Natural killer cell treated with Interleukin-12 subunit alpha and Interleukin-12 subunit beta and Interleukin-15 and Interleukin-18, amount 100 ng/mL, for 72 hours (primary cell): ENCODE measurements at regions not wholly inside any gene's neighbourhood (a gene's known extent, or its start where the extent isn't known, plus 50 kb on each side); places are given as distances from the start of the nearest gene placed in this dataset.
"Not testable (repeated sequence)": the region's sequence is repeated elsewhere in the genome, so short reads cannot be mapped to it uniquely, and the experiment has no call there.

ENCODE experiments used
- ATAC-seq, 2 donors: fragments of 150-1000 bp; cut with Tn5 transposase in 1 of 2; sonication (Bioruptor Pico), chemical (Tn5 transposase) in 1 of 2; 2 replicates each; pipeline ENCODE4 v1.10.0; 2021
- DNase-seq: peaks from one replicate; pipeline ENCODE4 v3.0.0; 2022; ENCODE audit warnings: low spot score
- H3K27ac Mint-ChIP-seq, 2 donors: 1 replicate in 1 of 2; 2 replicates in 1 of 2; pipeline ENCODE4 v1.8.0; 2022; ENCODE audit warnings: mixed read lengths in 2 of 2, mild to moderate bottlenecking in 1 of 2, moderate library complexity in 1 of 2
- H3K27me3 Mint-ChIP-seq, 2 donors: 1 replicate in 1 of 2; 2 replicates in 1 of 2; pipeline ENCODE4 v1.8.0; 2022; ENCODE audit warnings: mixed read lengths in 2 of 2
- H3K36me3 Mint-ChIP-seq: one replicate; pipeline ENCODE4 v1.8.0; 2022; ENCODE audit warnings: mixed read lengths
- H3K4me1 Mint-ChIP-seq, 2 donors: 1 replicate in 1 of 2; 2 replicates in 1 of 2; pipeline ENCODE4 v1.8.0; 2022; ENCODE audit warnings: low read depth in 2 of 2, mixed read lengths in 2 of 2, mild to moderate bottlenecking in 1 of 2
- H3K4me3 Mint-ChIP-seq: one replicate; pipeline ENCODE4 v1.8.0; 2022; ENCODE audit warnings: mixed read lengths
- H3K9me3 Mint-ChIP-seq: 2 replicates; pipeline ENCODE4 v1.8.0; 2022; ENCODE audit warnings: mixed read lengths

DNA sequence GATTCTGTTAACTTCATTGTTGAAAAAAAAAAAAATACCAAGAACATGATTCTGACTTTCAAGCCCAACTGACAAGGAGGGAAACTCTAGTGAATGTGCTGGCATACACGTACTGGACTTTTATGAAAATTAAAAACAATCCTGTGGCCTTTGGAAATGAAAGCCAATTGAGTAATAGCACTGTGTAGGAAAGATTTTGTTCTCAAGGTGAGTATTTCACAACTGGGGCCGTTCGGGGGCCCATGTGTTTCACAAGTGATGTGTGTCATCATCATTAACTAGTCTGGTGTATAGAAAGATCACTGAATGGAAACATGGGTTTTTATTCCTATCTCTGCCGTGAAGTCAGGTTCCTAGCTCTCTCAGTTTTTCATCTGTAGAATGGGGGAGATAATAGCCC, 605.0 kb upstream of the CLINT1 start:
- no peak overlapping the region for H3K27ac Mint-ChIP-seq
- no peaks in the 10 kb centered on the region for H3K9me3 Mint-ChIP-seq
- no peaks in the 10 kb centered on the region for H3K36me3 Mint-ChIP-seq
- no peaks in the 10 kb centered on the region for H3K4me1 Mint-ChIP-seq
- no peak for DNase-seq
- no peaks in the 10 kb centered on the region for H3K27me3 Mint-ChIP-seq
- ATAC-seq, result no peak
- H3K4me3 Mint-ChIP-seq, result no peak overlapping the region

DNA sequence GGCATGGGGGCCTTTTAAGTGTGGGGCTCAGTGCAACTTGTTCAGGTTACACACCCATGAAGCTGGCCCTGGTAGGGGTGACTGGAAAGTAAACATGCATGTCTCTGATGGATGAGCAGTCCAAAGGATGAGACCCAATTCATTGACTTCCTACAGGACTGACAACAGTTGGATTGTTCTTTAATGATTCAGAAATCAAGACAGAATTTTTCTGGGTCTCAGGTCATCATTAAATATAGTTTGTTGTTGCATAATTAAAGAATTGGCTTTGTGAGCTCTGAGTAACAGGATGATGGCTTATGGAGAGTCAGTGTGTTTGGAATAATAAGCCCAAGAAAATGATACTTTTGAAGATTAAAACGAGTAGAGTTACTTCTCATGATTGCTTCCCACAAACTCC, 604.2 kb upstream of the CLINT1 start:
- DNase-seq, result no peak
- H3K27me3 Mint-ChIP-seq, result no peaks in the 10 kb centered on the region
- H3K4me3 Mint-ChIP-seq, result no peak overlapping the region
- H3K9me3 Mint-ChIP-seq, result no peaks in the 10 kb centered on the region
- ATAC-seq, result no peak
- no peak overlapping the region for H3K27ac Mint-ChIP-seq
- no peaks in the 10 kb centered on the region for H3K36me3 Mint-ChIP-seq
- no peaks in the 10 kb centered on the region for H3K4me1 Mint-ChIP-seq

DNA sequence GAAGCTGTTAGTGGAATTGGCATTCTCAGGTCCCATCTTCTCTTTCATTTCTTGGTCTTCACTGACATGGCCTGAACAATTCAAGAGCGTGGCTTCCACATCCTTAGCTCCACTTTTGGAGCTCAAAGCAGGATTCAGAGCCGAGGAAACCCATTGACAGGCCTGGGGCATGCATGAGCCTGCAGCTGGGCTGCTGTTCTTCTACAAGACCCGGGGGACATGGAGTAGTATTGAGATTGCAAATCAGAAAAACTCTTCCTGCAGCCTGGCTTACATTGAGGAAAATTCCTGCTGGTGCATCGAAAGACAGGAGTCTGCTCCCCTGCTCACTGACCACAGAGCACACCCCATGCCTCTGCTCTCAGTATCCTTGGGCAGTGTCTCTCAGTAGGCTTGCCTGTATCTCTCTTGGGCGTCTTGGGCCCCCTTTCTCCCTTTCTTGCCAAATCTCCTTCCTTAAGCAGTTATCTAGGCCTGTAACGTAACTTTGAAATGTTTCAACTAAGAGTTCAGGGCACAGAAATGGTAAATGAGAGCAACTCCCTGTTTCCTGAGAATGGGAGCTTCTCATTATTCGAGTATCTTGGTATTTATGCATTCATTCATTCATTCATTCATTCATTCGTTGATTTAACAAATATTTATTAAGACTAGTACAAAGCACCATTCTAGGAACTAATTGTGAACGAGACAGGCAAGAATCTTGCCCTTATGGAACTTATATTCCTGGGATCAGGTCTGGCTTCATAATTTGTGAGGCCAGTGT, 603.6 kb upstream of the CLINT1 start:
- Mint-ChIP-seq H3K4me1 (no peaks in the 10 kb centered on the region), H3K27ac (no peak overlapping the region), H3K9me3 (no peaks in the 10 kb centered on the region), H3K4me3 (no peak overlapping the region), H3K36me3 (no peaks in the 10 kb centered on the region), H3K27me3 (no peaks in the 10 kb centered on the region)
- no peak for DNase-seq
- ATAC-seq, result no peak

DNA sequence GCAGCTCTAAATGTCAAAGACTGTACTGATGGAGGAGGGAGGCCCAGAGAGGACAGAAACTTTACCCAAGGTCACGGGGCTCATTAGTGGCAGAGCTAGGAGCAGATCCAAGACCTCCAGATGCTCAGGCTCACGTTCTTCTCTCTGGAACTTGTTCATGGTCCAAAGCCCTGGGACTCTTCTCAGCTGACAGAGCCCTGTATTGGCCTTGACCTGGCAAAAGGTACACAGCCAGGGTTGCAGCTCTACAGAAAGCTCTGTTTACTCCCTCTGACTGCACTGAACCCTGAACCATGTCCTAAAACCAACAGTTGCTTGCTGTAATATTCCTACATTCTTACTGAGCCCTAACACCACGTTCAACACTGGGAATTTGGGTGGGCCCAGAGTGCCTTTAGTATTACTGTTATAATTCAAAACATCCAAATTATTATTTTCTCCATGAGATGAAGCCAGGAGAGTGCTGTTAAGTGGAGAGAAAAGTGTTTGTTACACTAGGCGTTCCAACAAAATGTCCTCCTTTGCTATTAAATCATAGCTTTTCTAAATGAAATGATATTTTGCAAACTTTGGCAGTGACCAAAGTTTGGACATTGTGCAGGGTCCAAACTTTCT, 602.4 kb upstream of the CLINT1 start:
- no peak for DNase-seq

DNA sequence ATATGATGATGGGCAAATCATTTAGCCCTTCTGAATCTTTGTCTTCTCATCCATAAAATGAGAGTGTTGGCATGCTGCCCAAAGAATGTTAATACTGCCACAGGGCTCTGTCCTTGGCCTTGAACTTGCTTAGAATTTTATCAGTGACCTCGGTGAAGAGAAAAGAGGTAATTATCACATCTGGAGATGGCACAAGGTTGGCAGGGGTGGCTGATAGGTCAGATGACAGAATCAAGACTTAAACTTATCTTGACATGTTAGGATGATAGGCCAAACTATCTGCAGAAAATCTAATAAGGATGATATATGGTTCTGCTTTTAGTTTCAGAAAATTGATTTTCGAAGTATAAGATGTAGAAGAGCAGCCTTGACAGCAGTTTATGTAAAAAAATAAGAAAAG, 599.1 kb upstream of the CLINT1 start:
- H3K4me3 Mint-ChIP-seq, result no peak overlapping the region
- no peaks in the 10 kb centered on the region for H3K36me3 Mint-ChIP-seq
- H3K27me3 Mint-ChIP-seq, result no peaks in the 10 kb centered on the region
- ATAC-seq (no peak), DNase-seq (no peak)
- no peaks in the 10 kb centered on the region for H3K9me3 Mint-ChIP-seq
- no peak overlapping the region for H3K27ac Mint-ChIP-seq
- H3K4me1 Mint-ChIP-seq, result no peaks in the 10 kb centered on the region

More for the DNA sequence above, 602.4 kb upstream of the CLINT1 start:
- Mint-ChIP-seq H3K4me1 (no peaks in the 10 kb centered on the region), H3K36me3 (no peaks in the 10 kb centered on the region), H3K9me3 (no peaks in the 10 kb centered on the region), H3K27me3 (no peaks in the 10 kb centered on the region), H3K4me3 (no peak overlapping the region), H3K27ac (no peak overlapping the region)
- ATAC-seq, result no peak

DNA sequence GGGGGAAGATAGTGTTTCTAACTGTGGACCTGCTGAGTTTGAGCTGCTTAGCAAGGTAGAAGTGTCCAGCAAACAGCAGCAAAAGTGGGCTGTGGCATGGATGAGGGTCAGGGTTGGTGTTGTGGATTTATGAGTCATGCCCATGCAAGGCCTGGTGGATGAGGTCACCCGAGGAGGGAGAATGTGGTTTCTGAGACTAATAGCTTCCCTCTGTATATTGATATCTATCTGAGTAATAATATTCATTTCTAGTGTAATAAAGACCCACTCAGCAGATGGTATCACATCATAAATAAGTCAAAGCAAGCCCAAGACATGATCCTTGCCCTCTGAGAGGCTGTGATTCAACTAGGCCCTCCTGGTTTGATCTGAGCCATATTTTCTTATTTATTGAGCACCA, 597.8 kb upstream of the CLINT1 start:
- Mint-ChIP-seq H3K4me3 (no peak overlapping the region), H3K4me1 (no peaks in the 10 kb centered on the region), H3K36me3 (no peaks in the 10 kb centered on the region), H3K27me3 (no peaks in the 10 kb centered on the region), H3K27ac (no peak overlapping the region), H3K9me3 (no peaks in the 10 kb centered on the region)
- peak in 1 of 2 donors; percentile 56 for ATAC-seq
- no peak for DNase-seq

DNA sequence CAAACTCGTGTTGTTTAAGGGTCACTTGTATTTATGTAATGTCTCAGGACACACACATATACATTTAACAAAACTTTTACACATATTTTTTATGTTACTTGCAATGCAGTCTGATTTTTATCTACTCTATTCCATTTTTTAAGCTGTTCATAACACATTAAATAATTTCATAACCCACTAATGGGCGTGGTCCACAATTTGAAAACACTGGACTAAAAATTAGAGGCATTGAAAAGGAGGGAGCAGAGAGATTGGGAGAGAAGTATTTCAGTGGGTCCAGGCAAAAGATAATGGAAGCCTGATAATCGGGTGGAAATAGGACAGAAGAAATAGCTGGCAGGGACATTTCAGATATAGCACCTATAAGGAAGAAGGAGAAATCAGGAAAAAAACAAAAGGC, 597.3 kb upstream of the CLINT1 start:
- no peaks in the 10 kb centered on the region for H3K36me3 Mint-ChIP-seq
- ATAC-seq (no peak), DNase-seq (no peak)
- H3K9me3 Mint-ChIP-seq, result no peaks in the 10 kb centered on the region
- no peak overlapping the region for H3K4me3 Mint-ChIP-seq
- H3K27ac Mint-ChIP-seq, result no peak overlapping the region
- no peaks in the 10 kb centered on the region for H3K27me3 Mint-ChIP-seq
- H3K4me1 Mint-ChIP-seq, result no peaks in the 10 kb centered on the region

DNA sequence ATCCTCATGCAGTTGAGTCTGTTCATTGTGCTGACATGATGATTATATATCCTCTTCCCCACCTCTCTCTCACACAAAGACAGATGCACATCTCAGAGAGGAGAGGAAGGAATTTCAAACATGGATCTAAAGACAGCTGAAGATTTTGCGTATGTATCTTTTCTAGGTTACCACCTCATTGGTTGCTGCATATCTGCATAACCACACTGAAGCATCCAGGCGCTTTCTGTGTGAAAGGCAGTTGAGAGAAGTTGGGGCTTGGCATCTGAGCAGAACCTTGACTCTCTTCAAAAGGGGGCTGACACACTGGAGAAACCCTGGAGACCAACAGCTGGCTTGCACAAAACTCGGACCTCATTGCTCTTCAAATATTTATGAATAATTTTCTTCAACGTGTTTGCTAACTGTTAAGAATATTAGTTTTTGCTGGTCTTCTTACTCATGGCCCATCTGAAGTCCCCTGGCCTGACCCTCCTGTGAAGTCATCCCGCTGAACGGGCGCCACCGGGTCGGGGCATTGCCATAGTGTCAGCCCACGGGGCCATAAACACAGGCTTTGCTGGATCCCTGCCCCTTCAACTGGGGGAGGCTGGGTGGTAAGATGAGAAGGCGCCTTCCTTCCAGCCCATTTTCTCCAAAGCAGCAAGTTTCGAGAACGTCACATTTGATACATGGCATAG, 593.2 kb upstream of the CLINT1 start:
- Mint-ChIP-seq H3K27ac (no peak overlapping the region), H3K36me3 (no peaks in the 10 kb centered on the region), H3K4me3 (no peak overlapping the region), H3K4me1 (no peaks in the 10 kb centered on the region), H3K9me3 (no peaks in the 10 kb centered on the region), H3K27me3 (no peaks in the 10 kb centered on the region)
- DNase-seq (no peak), ATAC-seq (no peak)

DNA sequence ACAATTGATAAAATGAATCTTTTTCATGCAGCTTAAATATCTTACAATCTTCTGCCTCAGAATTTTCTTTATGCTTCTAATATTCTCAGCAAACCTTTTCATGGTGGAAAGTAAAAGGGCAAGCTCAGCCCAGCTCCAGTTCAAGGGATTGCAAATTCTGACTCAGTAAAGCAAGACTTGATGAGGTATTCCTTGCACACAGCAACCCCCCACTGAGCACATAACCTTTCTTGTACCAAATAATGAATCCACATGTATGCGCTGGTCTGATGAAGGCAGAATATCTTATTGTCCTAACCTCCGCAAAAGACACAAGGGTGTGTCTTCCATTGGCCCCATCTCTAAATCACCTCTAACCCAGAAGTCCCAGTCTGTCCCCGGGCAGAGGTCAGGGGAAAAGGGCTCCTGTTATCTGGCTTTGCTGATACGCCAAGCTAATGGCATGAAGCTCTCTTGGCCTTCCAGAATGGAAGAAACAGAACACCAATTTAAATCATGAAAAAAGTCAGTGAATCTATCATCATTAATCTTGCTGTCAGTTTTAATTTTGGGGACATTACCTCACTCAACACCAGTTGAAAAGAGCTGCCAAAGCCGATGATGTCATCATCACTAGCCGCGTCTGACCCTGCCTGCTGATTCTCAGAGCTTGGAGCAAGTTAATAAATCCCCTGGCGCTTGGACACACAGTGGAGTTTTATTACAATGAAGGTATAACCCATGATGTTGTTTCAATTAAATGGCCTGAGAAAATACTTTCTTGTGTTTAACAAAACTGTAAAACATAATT, 592.5 kb upstream of the CLINT1 start:
- no peaks in the 10 kb centered on the region for H3K36me3 Mint-ChIP-seq
- no peak overlapping the region for H3K27ac Mint-ChIP-seq
- no peak for ATAC-seq

DNA sequence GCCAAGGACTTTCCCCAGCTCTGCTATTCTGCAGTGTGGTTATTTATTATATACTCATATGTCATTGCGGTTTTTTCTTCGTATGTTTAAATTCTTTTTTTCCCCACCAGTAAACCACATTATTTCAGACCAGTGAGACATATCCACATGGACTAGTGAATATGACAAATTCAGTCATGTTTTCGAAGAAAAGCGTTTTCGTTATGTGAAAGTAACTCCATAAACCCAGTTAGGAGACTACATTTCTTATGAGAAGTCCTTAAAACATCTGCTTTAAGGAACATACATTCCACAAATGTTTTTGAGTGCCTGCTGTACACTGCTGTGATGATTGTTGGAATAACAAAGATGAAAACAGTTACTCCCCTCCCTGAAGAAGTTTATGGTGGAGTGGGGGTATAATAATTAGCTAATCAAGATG, 591.8 kb upstream of the CLINT1 start:
- DNase-seq (no peak), ATAC-seq (no peak)
- peaks cover 3% of the 10 kb centered on the region for H3K36me3 Mint-ChIP-seq
- no peak overlapping the region for H3K27ac Mint-ChIP-seq
- H3K4me1 Mint-ChIP-seq, result no peaks in the 10 kb centered on the region
- no peak overlapping the region for H3K4me3 Mint-ChIP-seq
- H3K9me3 Mint-ChIP-seq, result peaks cover 3% of the 10 kb centered on the region
- H3K27me3 Mint-ChIP-seq, result no peaks in the 10 kb centered on the region

More for the DNA sequence above, 592.5 kb upstream of the CLINT1 start:
- H3K4me1 Mint-ChIP-seq, result no peaks in the 10 kb centered on the region
- no peak overlapping the region for H3K4me3 Mint-ChIP-seq
- no peak for DNase-seq
- no peaks in the 10 kb centered on the region for H3K27me3 Mint-ChIP-seq
- no peaks in the 10 kb centered on the region for H3K9me3 Mint-ChIP-seq

DNA sequence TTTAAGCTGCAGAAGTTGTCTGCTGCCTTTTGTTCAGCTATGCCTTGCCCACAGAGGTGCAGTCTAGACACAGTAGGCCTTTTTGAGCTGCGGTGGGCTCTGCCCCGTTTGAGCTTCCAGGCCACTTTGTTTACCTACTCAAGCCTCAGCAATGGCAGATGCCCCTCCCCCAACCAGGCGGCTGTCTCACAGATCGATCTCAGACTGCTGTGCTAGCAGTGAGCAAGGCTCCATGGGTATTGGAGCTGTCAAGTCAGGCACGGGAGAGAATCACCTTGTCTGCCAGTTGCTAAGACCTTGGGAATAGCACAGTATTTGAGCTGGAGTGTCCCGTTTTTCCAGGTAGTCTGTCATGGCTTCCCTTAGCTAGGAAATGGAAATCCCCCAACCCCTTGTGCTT, 587.8 kb upstream of the CLINT1 start:
- not testable (repeated sequence) for H3K36me3 Mint-ChIP-seq, ATAC-seq, H3K4me3 Mint-ChIP-seq, H3K27me3 Mint-ChIP-seq, H3K4me1 Mint-ChIP-seq, DNase-seq, H3K27ac Mint-ChIP-seq
- peaks cover 10% of the 10 kb centered on the region for H3K9me3 Mint-ChIP-seq

DNA sequence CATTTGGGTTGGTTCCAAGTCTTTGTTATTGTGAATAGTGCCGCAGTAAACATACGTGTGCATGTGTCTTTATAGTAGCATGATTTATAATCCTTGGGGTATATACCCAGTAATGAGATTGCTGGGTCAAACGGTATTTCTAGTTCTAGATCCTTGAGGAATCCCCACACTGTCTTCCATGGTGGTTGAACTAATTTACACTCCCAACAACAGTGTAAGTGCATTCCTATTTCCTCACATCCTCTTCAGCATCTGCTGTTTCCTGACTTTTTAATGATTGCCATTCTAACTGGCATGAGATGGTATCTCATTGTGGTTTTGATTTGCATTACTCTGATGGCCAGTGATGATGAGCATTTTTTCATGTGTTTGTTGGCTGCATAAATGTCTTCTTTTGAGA, 580.3 kb upstream of the CLINT1 start:
- not testable (repeated sequence) for H3K9me3 Mint-ChIP-seq, H3K27ac Mint-ChIP-seq, H3K27me3 Mint-ChIP-seq, DNase-seq, H3K4me3 Mint-ChIP-seq, H3K36me3 Mint-ChIP-seq, ATAC-seq
- H3K4me1 Mint-ChIP-seq, result peaks cover 12 to 18% of the 10 kb centered on the region in 2 donors

DNA sequence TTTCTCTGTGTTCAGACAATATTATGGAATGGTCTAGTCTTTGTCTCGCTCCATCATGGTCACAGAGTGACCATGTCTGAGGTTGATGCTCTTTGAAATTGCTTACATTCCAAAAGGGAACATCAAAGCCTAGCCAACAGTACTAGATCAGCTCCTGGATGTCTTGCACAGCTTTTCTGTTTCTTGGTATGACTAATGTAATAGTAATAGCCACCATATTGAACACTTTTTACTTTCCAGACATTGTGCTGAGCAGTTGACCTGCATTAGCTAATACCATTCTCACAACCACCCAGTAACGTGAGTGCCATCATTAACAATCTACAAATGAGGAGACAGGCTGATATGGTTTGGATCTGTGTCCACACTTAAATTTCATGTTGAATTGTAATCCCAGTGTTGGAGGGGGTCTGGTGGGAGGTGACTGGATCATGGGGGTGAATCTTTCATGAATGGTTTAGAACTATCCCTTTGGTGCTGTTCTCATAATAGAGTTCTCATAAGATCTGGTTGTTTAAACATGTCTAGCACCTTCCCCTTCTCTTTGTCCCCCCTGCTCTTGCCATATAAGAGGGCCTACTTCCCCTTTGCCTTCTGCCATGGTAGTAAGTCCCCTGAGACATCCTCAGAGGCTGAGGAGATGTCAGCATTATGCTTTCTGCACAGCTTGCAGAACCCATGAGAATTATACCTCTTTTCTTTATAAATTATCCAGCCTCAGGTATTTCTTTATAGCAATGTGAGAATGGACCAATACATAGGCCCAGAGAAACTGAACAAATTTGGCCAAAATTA, 577.5 kb upstream of the CLINT1 start:
- Mint-ChIP-seq H3K27ac (no peak overlapping the region), H3K9me3 (peaks cover 4% of the 10 kb centered on the region), H3K36me3 (no peaks in the 10 kb centered on the region), H3K27me3 (no peaks in the 10 kb centered on the region), H3K4me1 (peaks cover 12 to 23% of the 10 kb centered on the region in 2 donors), H3K4me3 (no peak overlapping the region)
- no peak for DNase-seq
- ATAC-seq, result no peak
